ENCODE measurements at regions not wholly inside any gene's neighbourhood (a gene's known extent, or its start where the extent isn't known, plus 50 kb on each side); places are given as distances from the start of the nearest gene placed in this dataset.

GRCh38 chr5:62692946-62693713 is 114.5 kb downstream of the LRRC70 start:
- no peak for TF ChIP-seq CTCF (IDR thresholded peaks at IDR 0.05; ENCODE audit: low read depth, low read length)
- in situ Hi-C loops (cut with HindIII; ENCODE audit: low sequenced_read_pairs): no loop called here

GRCh38 chr5:62691946-62692345 is 113.3 kb downstream of the LRRC70 start:
- no peak for TF ChIP-seq CTCF (IDR thresholded peaks at IDR 0.05; ENCODE audit: low read depth, low read length)
- in situ Hi-C loops (cut with HindIII; ENCODE audit: low sequenced_read_pairs): no loop called here

More at GRCh38 chr5:62692946-62693713, 114.5 kb downstream of the LRRC70 start:
- no peak for DNase-seq (ENCODE audit: low read depth, low spot score)
- H3K4me3 ChIP-seq (ENCODE audit: low read depth, low read length): no peak overlapping the region

GRCh38 chr5:62690421-62690820 is 111.8 kb downstream of the LRRC70 start:
- in situ Hi-C loops (cut with HindIII; ENCODE audit: low sequenced_read_pairs): no loop called here
- H3K4me3 ChIP-seq (ENCODE audit: low read depth, low read length): no peak overlapping the region
- TF ChIP-seq CTCF (IDR thresholded peaks at IDR 0.05; ENCODE audit: low read depth, low read length): no peak
- no peak for DNase-seq (ENCODE audit: low read depth, low spot score)

More at GRCh38 chr5:62691946-62692345, 113.3 kb downstream of the LRRC70 start:
- DNase-seq (ENCODE audit: low read depth, low spot score): no peak
- H3K4me3 ChIP-seq (ENCODE audit: low read depth, low read length): no peak overlapping the region

GRCh38 chr5:62689599-62690368 is 111.2 kb downstream of the LRRC70 start:
- no peak overlapping the region for H3K4me3 ChIP-seq (ENCODE audit: low read depth, low read length)
- in situ Hi-C loops (cut with HindIII; ENCODE audit: low sequenced_read_pairs): no loop called here
- no peak for DNase-seq (ENCODE audit: low read depth, low spot score)
- TF ChIP-seq CTCF (IDR thresholded peaks at IDR 0.05; ENCODE audit: low read depth, low read length): no peak

GRCh38 chr5:62686692-62687091 is 108.1 kb downstream of the LRRC70 start:
- no peak for TF ChIP-seq CTCF (IDR thresholded peaks at IDR 0.05; ENCODE audit: low read depth, low read length)
- H3K4me3 ChIP-seq (ENCODE audit: low read depth, low read length): no peak overlapping the region
- in situ Hi-C loops (cut with HindIII; ENCODE audit: low sequenced_read_pairs): no loop called here
- DNase-seq (ENCODE audit: low read depth, low spot score): no peak

GRCh38 chr5:62685221-62685620 is 106.6 kb downstream of the LRRC70 start:
- no peak for DNase-seq (ENCODE audit: low read depth, low spot score)
- no peak for TF ChIP-seq CTCF (IDR thresholded peaks at IDR 0.05; ENCODE audit: low read depth, low read length)
- no peak overlapping the region for H3K4me3 ChIP-seq (ENCODE audit: low read depth, low read length)
- in situ Hi-C loops (cut with HindIII; ENCODE audit: low sequenced_read_pairs): no loop called here

Measured in astrocyte of the spinal cord (primary cell).